MCF 10A (cell line): ENCODE measurements at regions not wholly inside any gene's neighbourhood (a gene's known extent, or its start where the extent isn't known, plus 50 kb on each side); places are given as distances from the start of the nearest gene placed in this dataset.

ENCODE experiments used
- BruUV-seq: library from RNA; stranded (reverse); fragments of 400-500 nt; replicated peaks from 2 replicates; lab custom pipeline; 2021; lab: Mats Ljungman, UMichigan
- CTCF ChIA-PET: fragments of 300-600 bp; sonication (Branson Sonifier 250); formaldehyde crosslinking; extraction: SDS; loops from one replicate; lab custom pipeline; 2021; ENCODE audit warnings: antibody characterized with exemption, inconsistent platforms; lab: Yijun Ruan, JAX
- POLR2A ChIA-PET: fragments of 300-600, 350-650 bp; sonication (Branson Sonifier 250); formaldehyde crosslinking; extraction: SDS; loops from one replicate; lab custom pipeline; 2020; ENCODE audit warnings: antibody characterized with exemption, inconsistent platforms; lab: Yijun Ruan, JAX
- DNase-seq: peaks from one replicate; pipeline ENCODE4 v3.0.0-alpha.2; 2018; ENCODE audit not compliant: unreplicated experiment
- H3K27ac Mint-ChIP-seq: one replicate; pipeline ENCODE4 v1.8.0; 2022; ENCODE audit warnings: mild to moderate bottlenecking, low read depth, mixed read lengths; ENCODE audit not compliant: unreplicated experiment
- H3K27me3 Mint-ChIP-seq: one replicate; pipeline ENCODE4 v1.8.0; 2022; ENCODE audit warnings: mixed read lengths; ENCODE audit not compliant: insufficient read depth, unreplicated experiment
- H3K36me3 Mint-ChIP-seq: one replicate; pipeline ENCODE4 v1.8.0; 2022; ENCODE audit warnings: mild to moderate bottlenecking, moderate library complexity, mixed read lengths; ENCODE audit not compliant: insufficient read depth, unreplicated experiment
- H3K4me1 Mint-ChIP-seq: one replicate; pipeline ENCODE4 v1.8.0; 2022; ENCODE audit warnings: mixed read lengths; ENCODE audit not compliant: insufficient read depth, unreplicated experiment
- H3K4me3 Mint-ChIP-seq: one replicate; pipeline ENCODE4 v1.8.0; 2022; ENCODE audit warnings: mild to moderate bottlenecking, moderate library complexity, mixed read lengths; ENCODE audit not compliant: unreplicated experiment
- H3K9me3 Mint-ChIP-seq: one replicate; pipeline ENCODE4 v1.8.0; 2022; ENCODE audit warnings: mixed read lengths; ENCODE audit not compliant: unreplicated experiment
- intact Hi-C: fragments of 100-400 bp; cut with micrococcal nuclease; formaldehyde crosslinking; loops from 2 replicates; pipeline ENCODE4 v1.14.1; 2022
- TF ChIP-seq, protein P1 (sequence below): fragments of 200-600 bp; IDR thresholded peaks from one replicate; pipeline ENCODE4 v1.8.0; 2022; ENCODE audit warnings: antibody characterized with exemption, mild to moderate bottlenecking; ENCODE audit not compliant: unreplicated experiment

DNA sequence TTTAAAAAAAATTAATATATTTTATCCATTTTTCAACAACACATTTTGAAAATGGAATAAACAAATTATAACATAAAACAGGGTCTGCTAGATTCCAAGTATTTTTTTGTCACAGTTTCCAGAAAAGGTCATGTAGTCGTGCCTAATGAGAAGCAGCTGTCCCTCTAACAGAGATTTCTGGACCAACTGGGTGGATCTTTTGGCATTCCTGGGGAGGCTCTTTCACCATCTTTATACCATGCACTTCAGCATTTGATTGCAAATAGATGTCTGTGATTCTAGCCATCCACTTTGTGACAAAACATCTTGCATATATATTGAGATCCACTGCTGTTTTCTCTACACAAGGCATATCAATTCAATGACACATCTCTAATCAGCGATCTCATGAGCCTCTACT is 210.7 kb upstream of the LDB2 start:
- H3K4me1 Mint-ChIP-seq, result no peaks in the 10 kb centered on the region
- DNase-seq, result no peak
- no peak overlapping the region for H3K4me3 Mint-ChIP-seq
- H3K27me3 Mint-ChIP-seq, result no peaks in the 10 kb centered on the region
- no TSS peak for BruUV-seq
- no peak overlapping the region for H3K27ac Mint-ChIP-seq
- no peaks in the 10 kb centered on the region for H3K36me3 Mint-ChIP-seq
- intact Hi-C loops, result no loop called here
- ChIA-PET POLR2A (no interaction called here), CTCF (interaction anchor here (0.5 kb wide), 1 partner anchor 29 kb away, joined by 3 read pairs; no protein-coding TSS in a partner anchor)
- TF ChIP-seq, protein P1, sequence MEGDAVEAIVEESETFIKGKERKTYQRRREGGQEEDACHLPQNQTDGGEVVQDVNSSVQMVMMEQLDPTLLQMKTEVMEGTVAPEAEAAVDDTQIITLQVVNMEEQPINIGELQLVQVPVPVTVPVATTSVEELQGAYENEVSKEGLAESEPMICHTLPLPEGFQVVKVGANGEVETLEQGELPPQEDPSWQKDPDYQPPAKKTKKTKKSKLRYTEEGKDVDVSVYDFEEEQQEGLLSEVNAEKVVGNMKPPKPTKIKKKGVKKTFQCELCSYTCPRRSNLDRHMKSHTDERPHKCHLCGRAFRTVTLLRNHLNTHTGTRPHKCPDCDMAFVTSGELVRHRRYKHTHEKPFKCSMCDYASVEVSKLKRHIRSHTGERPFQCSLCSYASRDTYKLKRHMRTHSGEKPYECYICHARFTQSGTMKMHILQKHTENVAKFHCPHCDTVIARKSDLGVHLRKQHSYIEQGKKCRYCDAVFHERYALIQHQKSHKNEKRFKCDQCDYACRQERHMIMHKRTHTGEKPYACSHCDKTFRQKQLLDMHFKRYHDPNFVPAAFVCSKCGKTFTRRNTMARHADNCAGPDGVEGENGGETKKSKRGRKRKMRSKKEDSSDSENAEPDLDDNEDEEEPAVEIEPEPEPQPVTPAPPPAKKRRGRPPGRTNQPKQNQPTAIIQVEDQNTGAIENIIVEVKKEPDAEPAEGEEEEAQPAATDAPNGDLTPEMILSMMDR, result no peak
- peaks cover 7% of the 10 kb centered on the region for H3K9me3 Mint-ChIP-seq

DNA sequence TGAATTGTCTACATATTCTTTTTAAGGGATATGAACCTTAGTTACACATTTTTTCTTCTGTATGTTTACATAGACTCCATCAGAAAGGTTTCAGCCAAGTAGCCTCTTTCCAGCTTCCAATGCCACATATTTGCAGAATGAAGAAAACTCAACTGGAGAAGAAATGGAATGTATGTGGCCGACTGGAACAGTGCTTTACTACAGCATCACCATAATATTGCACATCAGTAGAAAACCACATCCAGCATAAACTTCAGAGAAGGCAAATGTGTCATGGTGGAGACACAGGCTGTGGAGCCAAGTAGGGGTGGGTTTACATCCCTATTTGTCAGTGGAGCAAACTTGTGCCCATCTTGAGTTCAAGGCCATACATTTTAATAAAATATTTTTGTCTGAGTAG is 204.8 kb upstream of the LDB2 start:
- TF ChIP-seq, protein P1, result no peak
- no peak overlapping the region for H3K27ac Mint-ChIP-seq
- no peaks in the 10 kb centered on the region for H3K27me3 Mint-ChIP-seq
- no peak for DNase-seq
- no peaks in the 10 kb centered on the region for H3K36me3 Mint-ChIP-seq
- ChIA-PET POLR2A (interaction anchor here (0.6 kb wide), 1 partner anchor 13 kb away, joined by 5 read pairs; no protein-coding TSS in a partner anchor), CTCF (interaction anchor here (0.6 to 1.3 kb wide), 2 partner anchors 8 to 343 kb away, joined by 3 to 4 read pairs; no protein-coding TSS in a partner anchor)
- no TSS peak for BruUV-seq
- no peaks in the 10 kb centered on the region for H3K4me1 Mint-ChIP-seq
- intact Hi-C loops, result no loop called here
- H3K9me3 Mint-ChIP-seq, result no peaks in the 10 kb centered on the region
- no peak overlapping the region for H3K4me3 Mint-ChIP-seq

DNA sequence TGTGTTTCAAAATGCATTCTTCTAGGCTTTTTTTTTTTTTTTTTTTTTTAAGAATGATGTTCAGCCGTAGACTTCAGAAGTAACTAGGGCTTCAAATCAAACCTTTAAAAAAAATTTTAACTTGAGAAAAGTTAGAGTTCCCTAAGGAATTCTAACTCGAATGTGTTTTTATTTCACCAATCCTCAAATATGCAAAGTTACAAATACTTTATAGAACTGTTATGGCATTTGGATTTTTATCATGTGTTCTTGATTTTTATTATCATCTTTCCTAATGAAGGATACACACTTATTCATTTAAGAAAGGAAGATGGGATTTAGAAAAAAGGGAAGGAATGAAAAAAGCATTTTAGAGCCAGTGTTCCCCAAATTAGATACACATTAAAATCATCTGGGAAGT is 200.6 kb upstream of the LDB2 start:
- intact Hi-C loops, result no loop called here
- Mint-ChIP-seq H3K4me3 (no peak overlapping the region), H3K27ac (no peak overlapping the region), H3K36me3 (no peaks in the 10 kb centered on the region), H3K4me1 (no peaks in the 10 kb centered on the region), H3K9me3 (no peaks in the 10 kb centered on the region), H3K27me3 (peaks cover 27% of the 10 kb centered on the region)
- ChIA-PET CTCF (interaction anchor here (0.8 kb wide), 1 partner anchor 624 kb away, joined by 4 read pairs; no protein-coding TSS in a partner anchor), POLR2A (no interaction called here)
- no TSS peak for BruUV-seq
- TF ChIP-seq, protein P1, result no peak
- no peak for DNase-seq

DNA sequence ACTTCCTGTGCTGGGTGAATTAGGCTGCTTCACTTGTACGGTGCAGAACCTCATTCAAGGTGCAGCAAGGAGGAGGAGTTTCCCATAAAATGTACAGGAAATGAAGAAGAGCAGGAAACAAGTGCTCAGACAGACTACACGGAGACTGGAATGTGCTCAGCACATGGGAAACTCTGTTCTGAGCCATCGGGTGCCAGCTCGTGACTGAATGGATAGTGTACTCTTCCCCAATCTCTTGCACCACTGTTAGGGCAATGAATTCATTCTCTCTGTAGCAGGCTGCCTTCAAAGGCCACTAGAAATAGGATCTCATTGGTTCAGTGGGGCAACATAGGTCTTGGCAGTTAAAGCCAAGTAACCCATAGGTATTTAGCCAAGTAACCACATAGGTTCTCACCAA is 200.0 kb upstream of the LDB2 start:
- no peaks in the 10 kb centered on the region for H3K4me1 Mint-ChIP-seq
- H3K36me3 Mint-ChIP-seq, result no peaks in the 10 kb centered on the region
- no peak overlapping the region for H3K4me3 Mint-ChIP-seq
- TF ChIP-seq, protein P1, result no peak
- POLR2A ChIA-PET, result no interaction called here
- BruUV-seq, result no TSS peak
- H3K9me3 Mint-ChIP-seq, result no peaks in the 10 kb centered on the region
- CTCF ChIA-PET, result no interaction called here
- intact Hi-C loops, result no loop called here
- no peak overlapping the region for H3K27ac Mint-ChIP-seq
- peaks cover 27% of the 10 kb centered on the region for H3K27me3 Mint-ChIP-seq
- no peak for DNase-seq
